ENCODE measurements at regions not wholly inside any gene's neighbourhood (a gene's known extent, or its start where the extent isn't known, plus 50 kb on each side); places are given as distances from the start of the nearest gene placed in this dataset.

DNA sequence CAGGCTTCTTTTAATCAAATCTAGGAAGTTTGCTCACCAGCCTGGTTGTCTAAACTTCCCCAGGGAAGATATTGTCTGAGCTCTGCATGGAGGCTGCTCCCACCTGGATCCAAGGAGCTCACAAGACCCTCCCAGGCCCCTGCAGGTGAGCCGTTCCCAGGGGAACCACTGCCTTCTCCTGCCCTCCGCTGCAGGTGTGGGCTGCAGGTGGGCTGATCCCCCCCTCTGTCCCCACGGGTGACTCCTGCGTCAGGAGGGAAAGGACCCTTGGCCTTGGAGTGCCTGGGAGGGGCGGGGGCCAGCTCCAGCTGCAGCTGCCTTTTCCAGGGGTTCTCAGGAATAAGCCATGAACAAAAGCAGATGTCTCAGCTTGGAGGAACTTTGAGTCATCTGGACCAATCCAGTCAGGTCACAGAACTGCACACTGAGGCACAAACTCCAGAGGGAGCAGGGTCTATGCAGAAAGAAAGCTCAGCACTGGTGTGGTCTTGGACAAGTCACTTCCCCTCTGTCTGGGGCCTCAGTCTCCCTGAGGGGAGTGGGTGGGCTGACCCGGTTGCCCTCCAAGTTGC, 246.6 kb upstream of the RTL1 start:
- TF ChIP-seq, protein P1, sequence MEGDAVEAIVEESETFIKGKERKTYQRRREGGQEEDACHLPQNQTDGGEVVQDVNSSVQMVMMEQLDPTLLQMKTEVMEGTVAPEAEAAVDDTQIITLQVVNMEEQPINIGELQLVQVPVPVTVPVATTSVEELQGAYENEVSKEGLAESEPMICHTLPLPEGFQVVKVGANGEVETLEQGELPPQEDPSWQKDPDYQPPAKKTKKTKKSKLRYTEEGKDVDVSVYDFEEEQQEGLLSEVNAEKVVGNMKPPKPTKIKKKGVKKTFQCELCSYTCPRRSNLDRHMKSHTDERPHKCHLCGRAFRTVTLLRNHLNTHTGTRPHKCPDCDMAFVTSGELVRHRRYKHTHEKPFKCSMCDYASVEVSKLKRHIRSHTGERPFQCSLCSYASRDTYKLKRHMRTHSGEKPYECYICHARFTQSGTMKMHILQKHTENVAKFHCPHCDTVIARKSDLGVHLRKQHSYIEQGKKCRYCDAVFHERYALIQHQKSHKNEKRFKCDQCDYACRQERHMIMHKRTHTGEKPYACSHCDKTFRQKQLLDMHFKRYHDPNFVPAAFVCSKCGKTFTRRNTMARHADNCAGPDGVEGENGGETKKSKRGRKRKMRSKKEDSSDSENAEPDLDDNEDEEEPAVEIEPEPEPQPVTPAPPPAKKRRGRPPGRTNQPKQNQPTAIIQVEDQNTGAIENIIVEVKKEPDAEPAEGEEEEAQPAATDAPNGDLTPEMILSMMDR (IDR thresholded peaks at IDR 0.05) = no peak
- TF ChIP-seq ZFX (IDR thresholded peaks at IDR 0.05; ENCODE audit: borderline replicate concordance) = no peak
- no peak overlapping the region for H3K27ac ChIP-seq

DNA sequence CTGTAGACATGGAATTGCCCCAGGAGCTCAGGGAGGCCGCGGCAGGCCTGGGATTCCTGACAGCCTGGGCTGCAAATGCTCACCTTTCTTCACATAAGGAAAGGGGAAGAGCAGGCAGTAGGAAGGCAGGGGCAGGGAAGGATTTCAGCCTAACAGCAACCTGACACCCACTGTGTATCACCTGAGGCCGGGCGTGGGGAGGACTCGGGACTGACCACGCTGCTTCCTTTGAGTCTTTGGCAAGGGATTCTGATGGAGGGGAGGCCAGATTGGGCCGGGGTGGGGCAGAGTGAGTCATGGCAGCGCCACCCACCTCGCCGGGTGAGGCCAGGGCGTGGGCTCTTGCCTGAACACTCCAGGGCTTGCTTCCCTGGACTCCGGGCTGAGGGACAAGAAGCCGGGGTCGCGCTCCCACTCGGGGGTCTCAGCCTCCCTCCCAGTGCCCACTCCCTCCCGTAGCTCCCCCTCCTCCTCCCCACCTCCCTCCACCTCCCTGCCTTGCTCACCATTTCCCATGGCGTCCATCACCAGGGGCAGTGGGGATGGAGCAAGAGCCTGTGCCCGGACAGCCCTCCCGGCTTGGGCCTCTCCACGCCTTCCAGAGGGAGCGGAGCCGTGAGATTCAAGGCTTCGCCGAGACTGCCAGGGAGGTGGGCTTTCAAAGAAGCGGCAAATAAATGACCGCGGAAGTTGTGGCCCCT, 247.9 kb upstream of the RTL1 start:
- H3K27ac ChIP-seq = no peak overlapping the region

DNA sequence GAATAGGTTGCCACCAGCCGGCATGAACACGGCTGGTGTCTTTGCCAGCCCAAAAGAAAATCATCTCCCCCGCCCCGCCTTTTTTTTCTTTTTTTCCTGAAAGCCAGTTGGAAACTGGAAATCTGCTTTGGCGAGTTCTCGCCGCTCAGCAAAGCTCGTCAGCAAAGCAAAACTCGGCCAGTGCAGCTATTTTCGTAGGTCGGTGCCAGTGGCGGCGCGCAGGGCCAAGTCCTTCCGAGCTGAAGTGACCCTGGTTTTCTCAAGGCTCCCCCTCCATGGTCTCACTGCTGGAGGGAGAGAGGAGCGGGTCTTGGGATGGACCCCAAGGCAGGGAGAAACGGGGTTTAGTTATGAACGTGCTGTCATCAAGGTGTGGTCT, 248.4 kb upstream of the RTL1 start:
- H3K27ac ChIP-seq = no peak overlapping the region
- no peak for TF ChIP-seq ZFX (IDR thresholded peaks at IDR 0.05; ENCODE audit: borderline replicate concordance)
- TF ChIP-seq, protein P1 (IDR thresholded peaks at IDR 0.05) = no peak

More for the DNA sequence above, 247.9 kb upstream of the RTL1 start:
- TF ChIP-seq, protein P1 (IDR thresholded peaks at IDR 0.05) = no peak
- TF ChIP-seq ZFX (IDR thresholded peaks at IDR 0.05; ENCODE audit: borderline replicate concordance) = no peak

DNA sequence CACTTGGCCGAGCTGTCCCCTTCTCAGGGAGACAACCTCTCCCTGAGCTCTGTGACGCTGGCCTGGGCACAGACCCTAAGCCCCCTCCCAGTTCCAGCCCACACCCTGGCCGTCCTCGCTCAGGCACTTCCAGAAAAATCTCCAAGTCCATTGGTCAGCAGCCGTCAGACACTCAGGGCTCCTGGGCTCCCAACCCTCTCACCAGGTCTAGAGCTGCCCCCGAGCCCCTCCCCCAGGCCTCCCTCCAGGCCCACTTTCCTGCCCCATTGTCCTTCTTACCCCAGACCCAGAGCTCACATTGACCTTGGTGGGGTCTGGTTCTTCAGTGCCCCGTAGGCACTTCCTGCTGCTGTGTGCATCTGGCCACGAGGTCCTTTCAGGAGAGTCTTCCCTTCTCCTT, 249.3 kb upstream of the RTL1 start:
- TF ChIP-seq, protein P1 (IDR thresholded peaks at IDR 0.05) = no peak
- TF ChIP-seq ZFX (IDR thresholded peaks at IDR 0.05; ENCODE audit: borderline replicate concordance) = no peak
- no peak overlapping the region for H3K27ac ChIP-seq

DNA sequence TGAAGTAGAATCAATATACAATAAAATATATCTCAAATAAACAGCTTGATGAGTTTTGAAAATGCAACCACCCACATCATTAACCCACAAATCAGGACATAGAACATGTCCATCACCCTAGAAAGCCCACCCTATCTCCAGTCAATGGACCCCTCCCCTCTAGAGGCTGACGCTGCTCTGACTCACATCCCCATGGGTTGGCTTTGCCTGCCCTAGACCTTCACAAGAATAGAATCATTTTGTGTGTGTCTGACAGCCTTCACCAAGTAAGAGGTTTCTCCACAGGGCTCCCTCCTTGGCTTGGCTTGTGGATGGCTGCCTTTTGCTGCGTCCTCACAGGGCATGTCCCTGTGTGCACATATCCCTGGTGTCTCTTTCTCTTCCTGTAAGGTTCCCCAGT, 250.2 kb upstream of the RTL1 start:
- H3K27ac ChIP-seq = no peak overlapping the region
- TF ChIP-seq ZFX (IDR thresholded peaks at IDR 0.05; ENCODE audit: borderline replicate concordance) = no peak
- TF ChIP-seq, protein P1 (IDR thresholded peaks at IDR 0.05) = no peak

DNA sequence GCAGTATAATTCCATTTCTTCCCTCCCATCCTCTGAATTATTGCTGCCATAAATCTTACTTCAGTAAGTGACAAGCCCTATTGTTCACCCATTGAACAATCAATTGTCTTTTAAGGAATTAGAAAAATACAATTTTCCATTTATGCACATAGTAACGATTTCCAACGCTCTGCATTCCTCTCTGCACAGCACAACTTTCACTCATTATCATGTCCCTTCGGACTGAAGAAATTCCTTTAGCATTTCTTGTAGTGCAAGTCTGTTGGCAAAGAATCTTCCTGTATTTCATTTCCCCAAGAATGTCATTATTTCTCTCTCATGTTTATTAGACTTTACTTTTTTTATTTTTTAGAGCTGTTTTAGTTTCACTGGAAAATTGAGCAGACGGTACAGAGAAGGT, 252.1 kb upstream of the RTL1 start:
- H3K27ac ChIP-seq = no peak overlapping the region
- no peak for TF ChIP-seq ZFX (IDR thresholded peaks at IDR 0.05; ENCODE audit: borderline replicate concordance)
- TF ChIP-seq, protein P1 (IDR thresholded peaks at IDR 0.05) = no peak

DNA sequence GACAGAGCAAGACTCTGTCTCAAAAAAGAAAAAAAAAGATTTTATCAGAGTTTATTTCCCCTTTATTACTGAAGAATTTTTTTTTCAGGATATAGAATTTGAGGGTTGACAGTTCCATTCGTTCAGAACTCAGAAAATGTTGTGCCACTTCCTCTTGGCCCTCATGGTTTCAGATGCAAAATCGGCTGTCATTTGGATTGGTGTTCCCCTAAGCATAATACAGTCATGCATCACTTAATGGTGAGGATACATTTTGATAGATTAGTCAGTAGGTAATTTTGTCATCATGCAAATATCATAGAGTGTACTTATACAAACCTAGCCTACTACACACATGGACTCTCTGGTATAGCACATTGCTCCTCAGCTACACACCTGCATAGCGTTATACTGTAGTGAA, 263.9 kb upstream of the RTL1 start:
- TF ChIP-seq, protein P1 (IDR thresholded peaks at IDR 0.05) = no peak
- TF ChIP-seq ZFX (IDR thresholded peaks at IDR 0.05; ENCODE audit: borderline replicate concordance) = no peak
- no peak overlapping the region for H3K27ac ChIP-seq

Measured in 22Rv1 (cell line).